ENCODE measurements at regions not wholly inside any gene's neighbourhood (a gene's known extent, or its start where the extent isn't known, plus 50 kb on each side); places are given as distances from the start of the nearest gene placed in this dataset.
A peak's percentile ranks its signal among the peaks of the same experiment; 100 is the strongest.

GRCh38 chr9:78811622-78812276 lies 514.8 kb downstream of the PSAT1 start:
- TF ChIP-seq, protein P1, sequence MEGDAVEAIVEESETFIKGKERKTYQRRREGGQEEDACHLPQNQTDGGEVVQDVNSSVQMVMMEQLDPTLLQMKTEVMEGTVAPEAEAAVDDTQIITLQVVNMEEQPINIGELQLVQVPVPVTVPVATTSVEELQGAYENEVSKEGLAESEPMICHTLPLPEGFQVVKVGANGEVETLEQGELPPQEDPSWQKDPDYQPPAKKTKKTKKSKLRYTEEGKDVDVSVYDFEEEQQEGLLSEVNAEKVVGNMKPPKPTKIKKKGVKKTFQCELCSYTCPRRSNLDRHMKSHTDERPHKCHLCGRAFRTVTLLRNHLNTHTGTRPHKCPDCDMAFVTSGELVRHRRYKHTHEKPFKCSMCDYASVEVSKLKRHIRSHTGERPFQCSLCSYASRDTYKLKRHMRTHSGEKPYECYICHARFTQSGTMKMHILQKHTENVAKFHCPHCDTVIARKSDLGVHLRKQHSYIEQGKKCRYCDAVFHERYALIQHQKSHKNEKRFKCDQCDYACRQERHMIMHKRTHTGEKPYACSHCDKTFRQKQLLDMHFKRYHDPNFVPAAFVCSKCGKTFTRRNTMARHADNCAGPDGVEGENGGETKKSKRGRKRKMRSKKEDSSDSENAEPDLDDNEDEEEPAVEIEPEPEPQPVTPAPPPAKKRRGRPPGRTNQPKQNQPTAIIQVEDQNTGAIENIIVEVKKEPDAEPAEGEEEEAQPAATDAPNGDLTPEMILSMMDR (IDR thresholded peaks at IDR 0.05; ENCODE audit: insufficient read depth, low read length, poor library complexity, severe bottlenecking), result no peak
- H3K4me3 ChIP-seq (ENCODE audit: low read depth, low read length), result no peak overlapping the region
- no peak for DNase-seq (ENCODE audit: low read depth)

DNA sequence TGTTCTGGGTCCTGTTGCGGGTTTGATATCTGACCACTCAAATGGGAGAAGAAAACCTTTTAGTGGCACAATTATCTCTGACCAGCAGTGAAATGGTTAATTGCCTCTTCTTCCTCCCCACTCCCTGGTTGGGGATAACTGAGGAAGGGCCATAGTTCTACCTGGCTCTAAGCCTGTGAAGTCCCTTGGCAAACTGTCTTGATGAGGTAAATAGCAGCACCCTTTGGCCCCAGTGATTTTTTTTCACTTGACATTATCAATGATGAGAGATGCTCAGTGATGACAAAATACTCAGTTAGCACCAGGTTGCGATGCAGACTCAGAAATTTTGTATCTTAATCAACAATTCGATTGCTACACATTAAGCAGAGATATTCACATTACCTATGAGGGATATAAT lies 515.7 kb downstream of the PSAT1 start:
- TF ChIP-seq, protein P1 (IDR thresholded peaks at IDR 0.05; ENCODE audit: insufficient read depth, low read length, poor library complexity, severe bottlenecking), result no peak
- no peak overlapping the region for H3K4me3 ChIP-seq (ENCODE audit: low read depth, low read length)

More at GRCh38 chr9:78811622-78812276, 514.8 kb downstream of the PSAT1 start:
- Histone ChIP-seq H3K27me3 (ENCODE audit: control insufficient read depth, insufficient read depth, low read length) (no peaks in the 10 kb centered on the region), H3K36me3 (ENCODE audit: control insufficient read depth, insufficient read depth, low read length) (no peaks in the 10 kb centered on the region)

GRCh38 chr9:78813602-78814180 lies 516.8 kb downstream of the PSAT1 start:
- Histone ChIP-seq H3K36me3 (ENCODE audit: control insufficient read depth, insufficient read depth, low read length) (no peaks in the 10 kb centered on the region), H3K27me3 (ENCODE audit: control insufficient read depth, insufficient read depth, low read length) (no peaks in the 10 kb centered on the region), H3K4me3 (ENCODE audit: low read depth, low read length) (no peak overlapping the region)
- DNase-seq (ENCODE audit: low read depth), result no peak
- TF ChIP-seq, protein P1 (IDR thresholded peaks at IDR 0.05; ENCODE audit: insufficient read depth, low read length, poor library complexity, severe bottlenecking), result no peak

More for the DNA sequence above, 515.7 kb downstream of the PSAT1 start:
- DNase-seq (ENCODE audit: low read depth), result no peak
- Histone ChIP-seq H3K27me3 (ENCODE audit: control insufficient read depth, insufficient read depth, low read length) (no peaks in the 10 kb centered on the region), H3K36me3 (ENCODE audit: control insufficient read depth, insufficient read depth, low read length) (no peaks in the 10 kb centered on the region)

GRCh38 chr9:78821126-78821822 lies 524.3 kb downstream of the PSAT1 start:
- H3K27me3 ChIP-seq (ENCODE audit: control insufficient read depth, insufficient read depth, low read length), result no peaks in the 10 kb centered on the region
- no peak overlapping the region for H3K4me3 ChIP-seq (ENCODE audit: low read depth, low read length)
- no peak for DNase-seq (ENCODE audit: low read depth)
- TF ChIP-seq, protein P1 (IDR thresholded peaks at IDR 0.05; ENCODE audit: insufficient read depth, low read length, poor library complexity, severe bottlenecking), result peak; percentile 64
- no peaks in the 10 kb centered on the region for H3K36me3 ChIP-seq (ENCODE audit: control insufficient read depth, insufficient read depth, low read length)

DNA sequence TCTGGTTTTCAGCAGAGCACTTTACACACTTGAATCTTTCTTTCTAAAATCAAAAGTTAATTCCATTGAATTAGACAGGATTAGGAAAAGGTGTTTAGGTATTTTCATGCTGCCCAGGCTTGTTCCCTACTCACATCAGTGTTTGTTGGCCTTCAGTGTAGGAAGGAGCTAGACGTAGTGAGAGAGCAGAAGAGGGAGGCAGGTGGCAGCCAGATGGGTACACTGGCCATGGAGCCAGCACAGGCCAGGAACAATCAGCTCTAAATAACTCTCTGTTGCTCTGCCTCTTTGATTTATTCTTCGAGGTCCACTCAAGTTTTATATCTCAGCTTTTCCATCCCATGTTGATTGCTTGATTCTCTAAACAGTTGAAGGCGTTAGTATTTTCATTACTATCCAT lies 529.6 kb downstream of the PSAT1 start:
- H3K4me3 ChIP-seq (ENCODE audit: low read depth, low read length), result no peak overlapping the region
- TF ChIP-seq, protein P1 (IDR thresholded peaks at IDR 0.05; ENCODE audit: insufficient read depth, low read length, poor library complexity, severe bottlenecking), result no peak
- no peaks in the 10 kb centered on the region for H3K27me3 ChIP-seq (ENCODE audit: control insufficient read depth, insufficient read depth, low read length)
- no peak for DNase-seq (ENCODE audit: low read depth)
- no peaks in the 10 kb centered on the region for H3K36me3 ChIP-seq (ENCODE audit: control insufficient read depth, insufficient read depth, low read length)
